ENCODE measurements at regions not wholly inside any gene's neighbourhood (a gene's known extent, or its start where the extent isn't known, plus 50 kb on each side); places are given as distances from the start of the nearest gene placed in this dataset.

GRCh38 chr19:28554321-28555091, 658.4 kb downstream of the UQCRFS1 start:
- WGBS, 2 donors, result 52 to 58% methylated on average over 4 of the region's 4 CpGs
- Histone ChIP-seq H3K9me3 (peaks cover 0 to 5% (median 0%) of the 10 kb centered on the region in 3 donors), H3K4me1 (peaks cover 9% of the 10 kb centered on the region), H3K36me3 (replicated peaks in 1 of 2; ENCODE audit: insufficient read depth in 1 of 2, low read depth in 2 of 2) (no peaks in the 10 kb centered on the region), H3K27ac (no peak overlapping the region), H3K27me3 (no peaks in the 10 kb centered on the region), H3K4me3 (no peak overlapping the region)
- DNase-seq (no peak), ATAC-seq (no peak)
- TF ChIP-seq POLR2A (IDR thresholded peaks at IDR 0.05) (no peak), CTCF (IDR thresholded peaks at IDR 0.05) (no peak)
- intact Hi-C loops (cut with DNase I), result no loop called here

GRCh38 chr19:28553764-28554163, 659.2 kb downstream of the UQCRFS1 start:
- 80% methylated on average over 2 of the region's 2 CpGs; no CpG with 5 or more reads in 1 of the 2 donors for WGBS, 2 donors
- intact Hi-C loops (cut with DNase I), result no loop called here
- ATAC-seq, result no peak

GRCh38 chr19:28553005-28553404, 659.9 kb downstream of the UQCRFS1 start:
- Histone ChIP-seq H3K9me3 (peaks cover 0 to 5% (median 0%) of the 10 kb centered on the region in 3 donors), H3K27me3 (no peaks in the 10 kb centered on the region), H3K27ac (no peak overlapping the region), H3K4me1 (peaks cover 9% of the 10 kb centered on the region), H3K4me3 (no peak overlapping the region), H3K36me3 (replicated peaks in 1 of 2; ENCODE audit: insufficient read depth in 1 of 2, low read depth in 2 of 2) (no peaks in the 10 kb centered on the region)
- no peak for ATAC-seq
- no peak for DNase-seq
- intact Hi-C loops (cut with DNase I), result no loop called here
- WGBS, 2 donors, result 54 to 75% methylated on average over 5 of the region's 5 CpGs
- TF ChIP-seq POLR2A (IDR thresholded peaks at IDR 0.05) (no peak), CTCF (IDR thresholded peaks at IDR 0.05) (no peak)

More at GRCh38 chr19:28553764-28554163, 659.2 kb downstream of the UQCRFS1 start:
- Histone ChIP-seq H3K36me3 (replicated peaks in 1 of 2; ENCODE audit: insufficient read depth in 1 of 2, low read depth in 2 of 2) (no peaks in the 10 kb centered on the region), H3K9me3 (peaks cover 0 to 5% (median 0%) of the 10 kb centered on the region in 3 donors), H3K27ac (no peak overlapping the region), H3K27me3 (no peaks in the 10 kb centered on the region), H3K4me3 (no peak overlapping the region), H3K4me1 (peaks cover 9% of the 10 kb centered on the region)
- TF ChIP-seq CTCF (IDR thresholded peaks at IDR 0.05), result no peak
- no peak for TF ChIP-seq POLR2A (IDR thresholded peaks at IDR 0.05)
- no peak for DNase-seq

GRCh38 chr19:28549680-28550277, 663.2 kb downstream of the UQCRFS1 start:
- ATAC-seq, result peak; percentile 58

More at GRCh38 chr19:28549680-28550277, 663.2 kb downstream of the UQCRFS1 start:
- Histone ChIP-seq H3K4me1 (peaks cover 9% of the 10 kb centered on the region), H3K9me3 (no peaks in the 10 kb centered on the region), H3K4me3 (no peak overlapping the region), H3K27me3 (no peaks in the 10 kb centered on the region), H3K36me3 (replicated peaks in 1 of 2; ENCODE audit: insufficient read depth in 1 of 2, low read depth in 2 of 2) (no peaks in the 10 kb centered on the region), H3K27ac (peak overlapping the region in 2 of 4 donors; percentile 7 to 11)
- intact Hi-C loops (cut with DNase I), result no loop called here
- 12 to 13% methylated on average over 3 to 7 of the region's 7 CpGs for WGBS, 2 donors
- TF ChIP-seq CTCF (IDR thresholded peaks at IDR 0.05) (no peak), POLR2A (IDR thresholded peaks at IDR 0.05) (no peak)
- DNase-seq, result no peak
